ENCODE measurements at regions not wholly inside any gene's neighbourhood (a gene's known extent, or its start where the extent isn't known, plus 50 kb on each side); places are given as distances from the start of the nearest gene placed in this dataset.
"Not testable (repeated sequence)": the region's sequence is repeated elsewhere in the genome, so short reads cannot be mapped to it uniquely, and the experiment has no call there.

GRCh38 chr6:58047865-58048264 is 730.4 kb downstream of the PRIM2 start:
- in situ Hi-C loops (cut with HindIII; ENCODE audit: low sequenced_read_pairs); DNase-seq (ENCODE audit: low spot score): not testable (repeated sequence)

- in situ Hi-C loops (cut with HindIII; ENCODE audit: low sequenced_read_pairs) = not testable (repeated sequence)
Observed at GRCh38 chr6:58055465-58056176, 738.2 kb downstream of the PRIM2 start.

GRCh38 chr6:58059701-58060100 is 742.3 kb downstream of the PRIM2 start:
- not testable (repeated sequence) for DNase-seq (ENCODE audit: low spot score)

More at GRCh38 chr6:58055465-58056176, 738.2 kb downstream of the PRIM2 start:
- not testable (repeated sequence) for DNase-seq (ENCODE audit: low spot score)

GRCh38 chr6:58063542-58063941 is 746.1 kb downstream of the PRIM2 start:
- DNase-seq (ENCODE audit: low spot score); in situ Hi-C loops (cut with HindIII; ENCODE audit: low sequenced_read_pairs): not testable (repeated sequence)

More at GRCh38 chr6:58059701-58060100, 742.3 kb downstream of the PRIM2 start:
- in situ Hi-C loops (cut with HindIII; ENCODE audit: low sequenced_read_pairs) = not testable (repeated sequence)

- in situ Hi-C loops (cut with HindIII; ENCODE audit: low sequenced_read_pairs); DNase-seq (ENCODE audit: low spot score): not testable (repeated sequence)
Observed at GRCh38 chr6:58067867-58068548, 750.6 kb downstream of the PRIM2 start.

GRCh38 chr6:58073263-58073662 is 755.8 kb downstream of the PRIM2 start:
- in situ Hi-C loops (cut with HindIII; ENCODE audit: low sequenced_read_pairs) = no loop called here
- DNase-seq (ENCODE audit: low spot score) = no peak

- in situ Hi-C loops (cut with HindIII; ENCODE audit: low sequenced_read_pairs); DNase-seq (ENCODE audit: low spot score): not testable (repeated sequence)
Observed at GRCh38 chr6:58090067-58090466, 772.6 kb downstream of the PRIM2 start.

- DNase-seq (ENCODE audit: low spot score); in situ Hi-C loops (cut with HindIII; ENCODE audit: low sequenced_read_pairs): not testable (repeated sequence)
Observed at GRCh38 chr6:58097251-58097650, 779.8 kb downstream of the PRIM2 start.

- in situ Hi-C loops (cut with HindIII; ENCODE audit: low sequenced_read_pairs) = no loop called here
- no peak for DNase-seq (ENCODE audit: low spot score)
Observed at GRCh38 chr6:58113960-58114359, 796.5 kb downstream of the PRIM2 start.

GRCh38 chr6:58117162-58117561 is 799.7 kb downstream of the PRIM2 start:
- in situ Hi-C loops (cut with HindIII; ENCODE audit: low sequenced_read_pairs); DNase-seq (ENCODE audit: low spot score): not testable (repeated sequence)

GRCh38 chr6:58121616-58122015 is 804.2 kb downstream of the PRIM2 start:
- DNase-seq (ENCODE audit: low spot score); in situ Hi-C loops (cut with HindIII; ENCODE audit: low sequenced_read_pairs): not testable (repeated sequence)

GRCh38 chr6:58123770-58124169 is 806.3 kb downstream of the PRIM2 start:
- DNase-seq (ENCODE audit: low spot score); in situ Hi-C loops (cut with HindIII; ENCODE audit: low sequenced_read_pairs): not testable (repeated sequence)

- in situ Hi-C loops (cut with HindIII; ENCODE audit: low sequenced_read_pairs); DNase-seq (ENCODE audit: low spot score): not testable (repeated sequence)
Observed at GRCh38 chr6:58128549-58128948, 811.1 kb downstream of the PRIM2 start.

- not testable (repeated sequence) for DNase-seq (ENCODE audit: low spot score)
Observed at GRCh38 chr6:58129098-58129497, 811.7 kb downstream of the PRIM2 start.

GRCh38 chr6:58139746-58140145 is 822.3 kb downstream of the PRIM2 start:
- not testable (repeated sequence) for DNase-seq (ENCODE audit: low spot score)

More at GRCh38 chr6:58129098-58129497, 811.7 kb downstream of the PRIM2 start:
- in situ Hi-C loops (cut with HindIII; ENCODE audit: low sequenced_read_pairs) = not testable (repeated sequence)

GRCh38 chr6:58171025-58171424 is 853.6 kb downstream of the PRIM2 start:
- in situ Hi-C loops (cut with HindIII; ENCODE audit: low sequenced_read_pairs); DNase-seq (ENCODE audit: low spot score): not testable (repeated sequence)

More at GRCh38 chr6:58139746-58140145, 822.3 kb downstream of the PRIM2 start:
- in situ Hi-C loops (cut with HindIII; ENCODE audit: low sequenced_read_pairs) = not testable (repeated sequence)

GRCh38 chr6:58181557-58182065 is 864.2 kb downstream of the PRIM2 start:
- DNase-seq (ENCODE audit: low spot score); in situ Hi-C loops (cut with HindIII; ENCODE audit: low sequenced_read_pairs): not testable (repeated sequence)

- DNase-seq (ENCODE audit: low spot score); in situ Hi-C loops (cut with HindIII; ENCODE audit: low sequenced_read_pairs): not testable (repeated sequence)
Observed at GRCh38 chr6:58185300-58185699, 867.9 kb downstream of the PRIM2 start.

- DNase-seq (ENCODE audit: low spot score); in situ Hi-C loops (cut with HindIII; ENCODE audit: low sequenced_read_pairs): not testable (repeated sequence)
Observed at GRCh38 chr6:58193209-58193608, 875.8 kb downstream of the PRIM2 start.

- DNase-seq (ENCODE audit: low spot score) = no peak
- in situ Hi-C loops (cut with HindIII; ENCODE audit: low sequenced_read_pairs) = no loop called here
Observed at GRCh38 chr6:58198301-58198700, 880.9 kb downstream of the PRIM2 start.
